ENCODE measurements at regions not wholly inside any gene's neighbourhood (a gene's known extent, or its start where the extent isn't known, plus 50 kb on each side); places are given as distances from the start of the nearest gene placed in this dataset.
"Not testable (repeated sequence)": the region's sequence is repeated elsewhere in the genome, so short reads cannot be mapped to it uniquely, and the experiment has no call there.

GRCh38 chr2:184057910-184058309 is 540.4 kb upstream of the ZNF804A start:
- TF ChIP-seq, protein P1, sequence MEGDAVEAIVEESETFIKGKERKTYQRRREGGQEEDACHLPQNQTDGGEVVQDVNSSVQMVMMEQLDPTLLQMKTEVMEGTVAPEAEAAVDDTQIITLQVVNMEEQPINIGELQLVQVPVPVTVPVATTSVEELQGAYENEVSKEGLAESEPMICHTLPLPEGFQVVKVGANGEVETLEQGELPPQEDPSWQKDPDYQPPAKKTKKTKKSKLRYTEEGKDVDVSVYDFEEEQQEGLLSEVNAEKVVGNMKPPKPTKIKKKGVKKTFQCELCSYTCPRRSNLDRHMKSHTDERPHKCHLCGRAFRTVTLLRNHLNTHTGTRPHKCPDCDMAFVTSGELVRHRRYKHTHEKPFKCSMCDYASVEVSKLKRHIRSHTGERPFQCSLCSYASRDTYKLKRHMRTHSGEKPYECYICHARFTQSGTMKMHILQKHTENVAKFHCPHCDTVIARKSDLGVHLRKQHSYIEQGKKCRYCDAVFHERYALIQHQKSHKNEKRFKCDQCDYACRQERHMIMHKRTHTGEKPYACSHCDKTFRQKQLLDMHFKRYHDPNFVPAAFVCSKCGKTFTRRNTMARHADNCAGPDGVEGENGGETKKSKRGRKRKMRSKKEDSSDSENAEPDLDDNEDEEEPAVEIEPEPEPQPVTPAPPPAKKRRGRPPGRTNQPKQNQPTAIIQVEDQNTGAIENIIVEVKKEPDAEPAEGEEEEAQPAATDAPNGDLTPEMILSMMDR (IDR thresholded peaks at IDR 0.05; ENCODE audit: borderline replicate concordance, control extremely low read depth, extremely low read depth, insufficient read depth, missing control alignments) = no peak
- no peak for DNase-seq (ENCODE audit: low spot score)
- in situ Hi-C loops (cut with MboI; ENCODE audit: low sequenced_read_pairs, unreplicated experiment) = no loop called here

DNA sequence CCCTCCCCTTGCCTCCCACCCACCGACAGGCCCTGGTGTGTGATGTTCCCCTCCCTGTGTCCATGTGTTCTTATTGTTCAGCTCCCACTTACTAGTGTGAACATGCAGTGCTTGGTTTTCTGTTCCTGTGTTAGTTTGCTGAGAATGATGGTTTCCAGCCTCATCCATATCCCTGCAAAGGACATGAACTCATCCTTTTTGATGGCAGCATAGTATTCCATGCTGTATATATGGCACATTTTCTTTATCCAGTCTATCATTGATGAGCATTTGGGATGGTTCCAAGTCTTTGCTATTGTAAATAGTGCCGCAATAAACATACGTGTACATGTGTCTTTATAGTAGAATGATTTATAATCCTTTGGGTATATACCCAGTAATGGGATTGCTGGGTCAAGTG is 538.1 kb upstream of the ZNF804A start:
- in situ Hi-C loops (cut with MboI; ENCODE audit: low sequenced_read_pairs, unreplicated experiment); DNase-seq (ENCODE audit: low spot score): not testable (repeated sequence)

GRCh38 chr2:184067502-184067901 is 530.8 kb upstream of the ZNF804A start:
- in situ Hi-C loops (cut with MboI; ENCODE audit: low sequenced_read_pairs, unreplicated experiment) = no loop called here
- no peak for DNase-seq (ENCODE audit: low spot score)
- TF ChIP-seq, protein P1 (IDR thresholded peaks at IDR 0.05; ENCODE audit: borderline replicate concordance, control extremely low read depth, extremely low read depth, insufficient read depth, missing control alignments) = no peak

GRCh38 chr2:184072470-184072869 is 525.9 kb upstream of the ZNF804A start:
- TF ChIP-seq, protein P1 (IDR thresholded peaks at IDR 0.05; ENCODE audit: borderline replicate concordance, control extremely low read depth, extremely low read depth, insufficient read depth, missing control alignments) = no peak
- in situ Hi-C loops (cut with MboI; ENCODE audit: low sequenced_read_pairs, unreplicated experiment) = no loop called here

GRCh38 chr2:184078496-184078895 is 519.8 kb upstream of the ZNF804A start:
- in situ Hi-C loops (cut with MboI; ENCODE audit: low sequenced_read_pairs, unreplicated experiment) = no loop called here
- TF ChIP-seq, protein P1 (IDR thresholded peaks at IDR 0.05; ENCODE audit: borderline replicate concordance, control extremely low read depth, extremely low read depth, insufficient read depth, missing control alignments) = no peak
- no peak for DNase-seq (ENCODE audit: low spot score)

More at GRCh38 chr2:184072470-184072869, 525.9 kb upstream of the ZNF804A start:
- no peak for DNase-seq (ENCODE audit: low spot score)

- in situ Hi-C loops (cut with MboI; ENCODE audit: low sequenced_read_pairs, unreplicated experiment) = no loop called here
- DNase-seq (ENCODE audit: low spot score) = no peak
- TF ChIP-seq, protein P1 (IDR thresholded peaks at IDR 0.05; ENCODE audit: borderline replicate concordance, control extremely low read depth, extremely low read depth, insufficient read depth, missing control alignments) = no peak
These were observed 506.9 kb upstream of the ZNF804A start for GRCh38 chr2:184091456-184091855.

DNA sequence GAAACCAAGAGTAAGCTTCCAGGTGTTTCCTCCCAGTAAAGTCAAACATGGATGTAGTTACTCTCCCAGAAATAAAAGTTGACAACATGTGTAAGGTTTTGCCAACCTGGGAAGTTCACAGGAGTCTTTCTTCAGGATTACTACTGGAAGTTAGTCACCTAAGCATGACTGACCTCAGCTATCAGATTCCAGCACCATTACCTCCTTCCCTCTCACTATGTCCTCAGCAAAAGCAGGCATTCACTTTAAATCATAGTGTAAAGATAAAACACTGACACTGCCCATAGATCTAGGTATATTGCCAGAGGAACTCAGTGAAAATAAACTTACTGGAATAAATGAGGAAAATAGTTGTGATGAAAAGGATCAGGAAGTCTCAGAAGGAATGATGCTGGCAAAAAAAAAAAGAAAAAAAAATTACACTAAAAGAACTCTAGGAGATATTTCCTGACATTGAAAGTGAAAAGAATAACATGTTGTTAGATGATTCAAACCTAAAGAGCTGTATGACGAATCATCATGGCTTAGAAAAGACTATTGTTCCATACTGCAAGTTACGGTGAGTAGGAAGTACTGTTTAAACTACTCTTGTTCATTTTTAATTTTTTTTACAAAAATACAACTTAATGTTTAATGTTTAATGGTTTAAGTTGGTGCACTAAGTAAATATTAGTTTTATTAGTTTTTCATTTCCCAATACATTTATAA is 484.5 kb upstream of the ZNF804A start:
- TF ChIP-seq, protein P1 (IDR thresholded peaks at IDR 0.05; ENCODE audit: borderline replicate concordance, control extremely low read depth, extremely low read depth, insufficient read depth, missing control alignments) = no peak
- no peak for DNase-seq (ENCODE audit: low spot score)
- in situ Hi-C loops (cut with MboI; ENCODE audit: low sequenced_read_pairs, unreplicated experiment) = no loop called here
